ENCODE measurements at regions not wholly inside any gene's neighbourhood (a gene's known extent, or its start where the extent isn't known, plus 50 kb on each side); places are given as distances from the start of the nearest gene placed in this dataset.

- DNase-seq (ENCODE audit: low spot score): no peak
Observed at GRCh38 chr12:30437616-30438015, 258.1 kb downstream of the IPO8 start.

DNA sequence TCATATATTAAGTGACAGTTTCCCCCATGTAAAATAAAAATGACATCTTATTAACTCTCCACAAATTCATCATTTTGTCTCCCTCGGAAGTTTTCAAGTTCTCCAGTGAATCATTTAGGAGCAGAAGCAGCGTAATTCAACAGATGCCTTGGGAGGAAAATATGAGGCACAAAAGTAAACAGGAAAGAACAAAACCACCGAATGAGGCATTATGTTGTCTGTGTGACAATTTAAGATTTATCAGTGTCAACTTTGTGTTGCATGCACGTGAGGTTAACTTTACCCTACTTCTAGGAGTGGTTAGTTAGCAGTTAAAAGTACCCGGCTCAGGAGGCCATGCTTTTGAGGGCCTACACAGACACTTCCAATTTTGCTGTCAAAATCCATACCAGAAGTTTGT, 258.6 kb downstream of the IPO8 start:
- no peak for DNase-seq (ENCODE audit: low spot score)

DNA sequence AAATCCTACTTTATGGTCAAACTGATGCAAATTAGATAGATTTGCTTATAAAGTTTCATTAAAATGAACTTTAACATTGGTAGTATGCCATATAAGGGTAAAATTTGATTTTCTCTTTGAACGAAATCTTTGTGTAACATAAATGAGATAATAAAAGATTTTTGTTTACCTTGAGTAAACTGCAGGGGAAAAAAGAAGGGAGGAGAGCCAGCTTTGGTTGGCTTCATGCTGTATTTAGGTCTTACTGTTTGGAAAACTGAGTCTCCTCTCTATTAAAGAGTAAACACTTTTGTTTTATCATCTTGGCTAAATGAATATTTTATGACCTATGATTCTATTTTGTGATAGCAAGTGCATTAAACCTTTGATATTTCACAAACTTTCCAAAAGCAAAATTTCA, 267.6 kb downstream of the IPO8 start:
- no peak for DNase-seq (ENCODE audit: low spot score)

DNA sequence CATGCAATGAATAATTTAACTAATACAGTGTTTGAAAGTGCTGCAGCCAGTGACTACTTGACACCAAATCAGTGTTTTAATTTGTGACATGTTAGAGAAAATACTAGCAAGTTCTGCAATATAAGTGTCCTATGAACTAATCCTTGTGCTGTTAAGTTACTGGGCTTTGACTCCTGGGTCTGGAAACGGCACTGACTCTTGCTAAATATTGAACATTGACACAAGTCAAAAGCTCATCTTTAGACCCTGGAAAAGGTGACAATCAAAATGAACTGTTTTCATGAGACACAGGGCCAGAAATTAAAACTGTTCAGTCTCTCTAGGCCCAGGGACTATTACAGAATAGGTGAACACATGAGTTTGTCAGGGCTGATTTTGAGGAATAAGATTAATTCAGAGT, 268.1 kb downstream of the IPO8 start:
- no peak for DNase-seq (ENCODE audit: low spot score)

DNA sequence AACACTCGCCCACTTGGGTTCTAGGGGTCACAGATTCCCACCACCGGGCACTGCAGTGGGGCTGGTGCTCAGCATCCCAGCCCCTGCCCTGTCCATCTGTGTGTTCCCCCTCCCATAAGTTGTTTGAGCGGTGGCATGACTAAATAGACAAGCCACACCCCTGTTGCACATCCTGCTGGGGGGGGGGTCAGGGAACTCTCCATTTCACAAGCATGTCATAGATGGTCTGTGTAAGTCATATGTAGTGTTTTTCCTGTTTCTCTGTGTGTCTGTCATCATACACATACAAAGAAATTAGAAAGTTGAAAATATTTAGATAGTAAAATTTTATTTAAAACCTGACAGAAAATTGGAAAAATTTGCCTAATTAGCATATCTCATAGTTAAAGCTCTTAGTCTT, 270.2 kb downstream of the IPO8 start:
- DNase-seq (ENCODE audit: low spot score): no peak

DNA sequence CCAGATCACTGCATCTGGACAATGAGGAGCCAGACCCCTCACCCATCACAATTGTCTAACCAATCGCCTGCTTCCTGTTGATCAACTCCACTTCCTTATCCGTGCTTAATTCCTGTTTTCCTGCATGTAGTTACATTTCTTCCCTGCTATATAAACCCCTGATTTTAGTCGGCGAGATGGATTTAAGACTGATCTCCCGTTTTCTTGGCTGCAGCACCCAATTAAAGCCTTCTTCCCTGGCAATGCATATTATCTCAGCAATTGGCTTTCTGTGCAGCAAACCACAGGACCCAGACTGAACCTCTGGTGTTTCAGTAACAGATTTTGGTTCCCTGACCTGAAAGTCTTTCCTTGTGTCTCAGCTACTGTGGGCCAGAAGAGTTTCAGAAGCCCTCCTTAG, 272.3 kb downstream of the IPO8 start:
- no peak for DNase-seq (ENCODE audit: low spot score)

- no peak for DNase-seq (ENCODE audit: low spot score)
Observed at GRCh38 chr12:30422844-30423243, 272.8 kb downstream of the IPO8 start.

- DNase-seq (ENCODE audit: low spot score): no peak
Observed at GRCh38 chr12:30420561-30420960, 275.1 kb downstream of the IPO8 start.

DNA sequence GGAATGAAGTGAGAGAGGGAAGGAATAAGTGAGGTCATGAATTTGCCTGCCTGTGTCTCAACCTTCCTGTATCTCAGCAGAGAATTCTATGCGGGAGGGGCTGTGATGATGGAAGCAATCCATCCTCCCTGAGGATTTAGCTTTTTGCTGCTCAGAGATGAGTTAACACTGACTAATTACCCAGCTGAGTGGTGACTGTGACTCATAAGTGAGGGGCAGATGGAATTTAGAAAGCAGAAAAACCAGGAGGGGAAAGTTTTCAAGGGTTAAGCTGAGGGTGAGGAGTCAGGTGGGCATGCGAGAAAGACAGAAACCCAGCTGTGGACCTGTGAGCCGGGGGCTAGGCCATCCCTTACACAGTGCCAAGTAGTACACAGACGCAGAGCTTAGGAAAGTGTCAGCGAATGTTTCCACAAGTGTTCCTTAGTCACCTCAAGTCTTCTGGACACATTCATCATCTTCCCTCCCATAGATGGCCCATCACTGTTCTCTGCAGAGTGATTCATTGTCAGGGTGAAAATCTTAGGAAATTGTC, 277.9 kb downstream of the IPO8 start:
- peak; percentile 86 for DNase-seq (ENCODE audit: low spot score)

GRCh38 chr12:30416631-30417030, 279.0 kb downstream of the IPO8 start:
- DNase-seq (ENCODE audit: low spot score): no peak

DNA sequence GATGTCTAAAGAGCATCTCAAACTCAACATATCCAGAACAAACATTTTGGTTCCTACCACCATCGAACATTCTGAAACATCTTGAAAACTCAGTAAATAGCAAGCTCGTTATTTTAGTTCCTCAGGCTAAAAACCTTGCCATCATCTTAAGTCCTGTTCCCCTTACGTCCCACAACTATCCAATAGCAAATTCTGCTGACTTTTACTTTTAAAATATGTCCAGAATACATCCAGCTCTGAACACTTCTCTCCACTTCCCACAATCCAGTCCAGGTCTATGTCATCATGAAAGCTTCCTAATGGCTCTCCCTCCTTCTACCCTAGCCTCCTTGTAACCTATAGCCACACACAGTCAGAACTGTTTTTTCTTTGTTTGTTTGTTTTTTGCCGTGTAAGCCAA, 279.9 kb downstream of the IPO8 start:
- no peak for DNase-seq (ENCODE audit: low spot score)

GRCh38 chr12:30414507-30414906, 281.2 kb downstream of the IPO8 start:
- no peak for DNase-seq (ENCODE audit: low spot score)

DNA sequence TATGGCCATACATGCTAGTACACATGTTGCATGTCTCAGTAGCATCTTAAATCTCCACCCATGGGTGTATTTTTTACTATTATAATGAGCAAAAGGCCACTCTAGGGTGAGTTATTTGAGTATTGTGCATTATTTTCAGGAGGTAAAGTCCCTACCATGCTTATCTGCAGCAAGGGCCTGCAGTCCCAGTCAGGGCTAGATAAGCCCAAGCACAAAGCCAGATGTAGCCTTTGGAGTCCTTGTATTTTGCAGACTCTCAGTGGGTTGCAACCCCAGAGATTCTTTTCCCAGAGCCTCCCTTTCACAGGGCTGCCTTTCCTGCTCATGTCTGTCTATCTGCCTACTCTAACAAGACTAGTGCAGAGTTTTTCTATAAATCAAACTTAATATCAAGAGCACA, 295.3 kb downstream of the IPO8 start:
- no peak for DNase-seq (ENCODE audit: low spot score)

DNA sequence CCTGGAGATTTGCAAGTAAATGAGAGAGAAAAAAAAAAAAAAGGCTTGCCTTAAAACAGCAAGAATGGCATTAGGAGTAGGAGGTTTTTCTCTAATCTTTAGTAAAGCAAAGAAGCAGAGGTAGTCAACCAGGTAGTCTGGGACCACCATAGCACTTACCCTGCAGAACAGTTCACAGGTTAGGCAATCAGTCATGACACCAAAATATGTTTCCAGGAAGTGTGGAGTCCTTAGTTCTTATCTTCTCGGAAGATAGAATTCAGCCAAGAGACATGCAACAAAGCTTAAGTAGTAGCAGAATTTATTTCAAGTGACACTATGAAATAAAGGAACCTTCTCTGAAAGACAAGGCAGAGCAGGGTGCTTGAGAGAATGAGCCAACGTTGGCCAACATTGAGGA, 295.8 kb downstream of the IPO8 start:
- DNase-seq (ENCODE audit: low spot score): no peak

DNA sequence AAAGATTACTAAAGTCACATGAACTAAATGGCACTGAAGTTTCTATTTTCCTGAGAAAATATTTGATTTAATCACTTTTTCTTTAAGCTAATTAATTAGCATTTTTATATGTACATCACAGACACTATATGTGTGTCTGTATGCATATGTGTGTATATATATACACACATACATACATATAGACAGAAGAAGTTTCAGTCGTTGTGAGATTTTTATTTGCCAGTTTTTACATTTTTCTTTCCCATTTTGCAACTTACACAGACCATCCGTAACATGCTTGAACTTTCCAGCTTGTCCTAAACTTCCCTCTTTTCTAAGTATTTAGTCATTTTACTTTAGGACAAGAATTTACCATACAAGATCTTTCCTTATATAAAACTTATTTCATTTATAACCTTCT, 299.1 kb downstream of the IPO8 start:
- no peak for DNase-seq (ENCODE audit: low spot score)

- DNase-seq (ENCODE audit: low spot score): no peak
Observed at GRCh38 chr12:30395190-30395589, 300.5 kb downstream of the IPO8 start.

- no peak for DNase-seq (ENCODE audit: low spot score)
Observed at GRCh38 chr12:30391766-30392366, 303.8 kb downstream of the IPO8 start.

DNA sequence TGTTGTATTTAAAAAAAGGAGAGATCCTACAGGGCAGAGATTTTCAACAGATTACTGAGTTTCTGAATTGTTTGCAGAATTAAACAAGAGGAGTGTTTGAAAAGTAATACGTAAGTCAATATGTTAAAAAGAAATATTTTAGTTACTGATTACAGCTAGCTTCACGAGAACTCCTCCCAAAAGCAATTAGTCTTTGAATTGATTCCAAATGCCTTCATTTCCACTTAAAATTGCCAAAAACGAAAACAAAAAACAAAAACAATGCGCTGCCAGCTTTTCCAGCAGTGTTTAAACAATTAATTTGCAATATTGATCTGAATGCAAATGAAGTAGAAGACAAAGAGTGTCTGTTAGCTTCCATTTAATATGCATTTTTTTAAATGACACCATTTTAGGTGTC, 310.0 kb downstream of the IPO8 start:
- no peak for DNase-seq (ENCODE audit: low spot score)

GRCh38 chr12:30384976-30385375, 310.7 kb downstream of the IPO8 start:
- no peak for DNase-seq (ENCODE audit: low spot score)

DNA sequence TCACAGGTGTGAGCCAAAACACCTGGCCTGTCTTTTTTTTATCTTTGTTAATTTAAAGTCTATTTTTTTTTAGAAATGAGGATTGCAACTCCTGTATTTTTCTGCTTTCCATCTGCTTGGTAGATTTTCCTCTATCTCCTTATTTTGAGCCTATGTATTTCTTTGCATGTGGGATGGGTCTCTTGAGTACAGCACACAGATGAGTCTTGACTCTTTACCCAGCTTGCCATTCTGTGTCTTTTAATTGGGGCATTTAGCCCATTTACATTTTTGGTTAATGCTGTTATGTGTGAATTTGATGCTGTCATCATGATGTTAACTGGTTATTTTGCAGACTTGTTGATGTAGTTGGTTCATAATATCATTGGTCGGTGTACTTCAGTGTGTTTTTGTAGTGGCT, 317.4 kb downstream of the IPO8 start:
- no peak for DNase-seq (ENCODE audit: low spot score)

DNA sequence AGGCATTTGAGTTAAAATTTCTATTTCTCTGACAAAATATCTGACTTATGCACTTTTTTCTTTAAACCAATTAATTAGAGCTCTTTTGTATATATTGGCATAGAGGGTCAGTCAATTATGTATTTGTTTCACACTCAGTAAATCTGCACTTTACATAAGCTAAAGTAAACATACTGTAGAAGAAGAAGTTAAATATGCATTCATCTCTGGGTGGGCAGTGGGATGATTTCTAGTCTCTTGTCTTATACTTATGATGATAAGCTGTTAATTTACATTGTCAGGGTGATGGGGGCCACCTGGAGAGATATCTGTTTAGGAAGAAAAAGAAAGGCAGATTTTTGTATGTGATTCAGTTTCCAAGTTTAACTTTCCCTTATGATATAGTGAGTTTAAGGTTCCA, 330.8 kb downstream of the IPO8 start:
- no peak for DNase-seq (ENCODE audit: low spot score)

- no peak for DNase-seq (ENCODE audit: low spot score)
Observed at GRCh38 chr12:30361145-30361544, 334.5 kb downstream of the IPO8 start.

DNA sequence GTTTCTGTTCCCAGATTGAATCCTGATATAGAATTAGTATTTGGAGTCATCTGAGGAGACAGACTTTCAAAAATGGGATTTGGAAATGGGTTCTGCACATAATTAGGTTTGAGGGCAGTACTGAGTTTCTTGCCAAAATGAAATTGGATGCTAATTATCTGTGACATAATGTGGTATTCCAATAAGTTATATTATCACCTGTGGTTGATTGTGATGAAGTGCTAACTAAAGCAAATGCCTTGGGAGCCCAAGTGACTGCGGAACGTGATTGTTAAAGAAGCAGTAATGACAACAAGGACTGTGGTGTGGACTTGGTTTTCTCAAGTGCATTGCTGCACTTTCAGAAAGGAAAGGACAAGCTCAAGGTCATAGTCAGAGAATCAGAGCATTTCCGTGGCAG, 337.0 kb downstream of the IPO8 start:
- no peak for DNase-seq (ENCODE audit: low spot score)

DNA sequence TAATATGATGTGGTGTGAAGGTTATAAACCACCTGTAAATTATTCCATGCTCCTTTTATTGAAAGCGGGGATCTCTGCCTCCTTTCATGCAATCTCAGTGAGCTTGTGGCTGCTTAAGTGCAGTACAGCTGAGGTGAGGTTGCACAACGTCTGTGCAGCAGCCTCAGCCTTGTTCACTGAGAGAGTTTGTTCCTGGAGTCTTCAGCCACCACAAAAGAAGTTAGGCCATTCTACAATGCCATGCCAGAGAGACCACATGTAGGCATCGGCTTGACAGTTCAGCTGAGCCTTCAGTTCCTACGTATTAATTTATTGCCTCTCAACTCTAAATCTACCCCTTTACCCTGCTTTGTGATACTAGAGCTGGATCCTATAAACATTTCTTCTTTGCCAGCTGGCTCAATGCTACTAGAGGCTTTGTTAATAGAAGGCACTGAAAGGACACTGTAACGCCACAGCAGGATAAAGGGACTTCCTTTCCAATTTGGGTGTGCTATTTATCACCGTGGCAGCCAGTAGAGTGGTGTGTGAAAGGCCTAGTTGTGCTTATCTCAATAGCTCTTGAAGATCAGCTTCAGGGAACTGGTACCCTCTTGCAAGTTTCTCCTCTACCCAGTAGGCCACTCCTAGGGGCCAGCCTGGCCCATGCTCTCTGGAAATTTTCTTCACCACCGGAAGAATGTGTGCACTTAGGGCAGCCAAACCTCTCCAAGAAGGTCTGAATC, 337.7 kb downstream of the IPO8 start:
- DNase-seq (ENCODE audit: low spot score): no peak

Measured in kidney tubule cell (primary cell).